ENCODE measurements at regions not wholly inside any gene's neighbourhood (a gene's known extent, or its start where the extent isn't known, plus 50 kb on each side); places are given as distances from the start of the nearest gene placed in this dataset.

GRCh38 chr10:62894156-62894555 is 78.0 kb upstream of the EGR2 start:
- Histone ChIP-seq H3K27me3 (ENCODE audit: insufficient read depth, low read length) (peaks cover 8% of the 10 kb centered on the region), H3K4me3 (replicated peaks in 1 of 2; ENCODE audit: low read depth in 1 of 2, low read length in 2 of 2) (no peak overlapping the region), H3K4me2 (ENCODE audit: low read length) (no peak overlapping the region), H3K9me3 (ENCODE audit: control insufficient read depth in 1 of 2, insufficient read depth in 1 of 2, low read depth in 1 of 2, low read length in 2 of 2) (no peaks in the 10 kb centered on the region), H3K27ac (ENCODE audit: low read depth, low read length) (no peak overlapping the region), H3K9ac (ENCODE audit: low read length) (no peak overlapping the region), H3K79me2 (ENCODE audit: insufficient read depth, low read length) (no peaks in the 10 kb centered on the region), H3K4me1 (ENCODE audit: control insufficient read depth in 1 of 2, insufficient read depth in 2 of 2, low read length in 2 of 2) (no peaks in the 10 kb centered on the region), H3K9me2 (ENCODE audit: insufficient read depth) (no peaks in the 10 kb centered on the region), H4K20me1 (ENCODE audit: insufficient read depth) (no peaks in the 10 kb centered on the region), H2AFZ (ENCODE audit: low read depth, low read length, poor library complexity, severe bottlenecking) (no peak overlapping the region), H3K36me3 (ENCODE audit: control insufficient read depth in 1 of 2, insufficient read depth in 2 of 2, low read length in 2 of 2) (no peaks in the 10 kb centered on the region)
- ChIA-PET CTCF (no interaction called here), RAD21 (ENCODE audit: low non-redundant PET in 1 of 2, low total read pairs in 2 of 2, uncharacterized antibody in 2 of 2, unreplicated experiment in 2 of 2) (no interaction called here), POLR2A (no interaction called here)
- ATAC-seq (no peak), DNase-seq (ENCODE audit: low read depth, low spot score) (no peak)
- TF ChIP-seq FOSL1 (IDR thresholded peaks at IDR 0.05; ENCODE audit: low read depth): no peak
- no peak for TF ChIP-seq SRF (IDR thresholded peaks at IDR 0.05; ENCODE audit: low read depth)
- intact Hi-C loops (cut with micrococcal nuclease): no loop called here
- no TSS peak for BruUV-seq (replicated peaks)

DNA sequence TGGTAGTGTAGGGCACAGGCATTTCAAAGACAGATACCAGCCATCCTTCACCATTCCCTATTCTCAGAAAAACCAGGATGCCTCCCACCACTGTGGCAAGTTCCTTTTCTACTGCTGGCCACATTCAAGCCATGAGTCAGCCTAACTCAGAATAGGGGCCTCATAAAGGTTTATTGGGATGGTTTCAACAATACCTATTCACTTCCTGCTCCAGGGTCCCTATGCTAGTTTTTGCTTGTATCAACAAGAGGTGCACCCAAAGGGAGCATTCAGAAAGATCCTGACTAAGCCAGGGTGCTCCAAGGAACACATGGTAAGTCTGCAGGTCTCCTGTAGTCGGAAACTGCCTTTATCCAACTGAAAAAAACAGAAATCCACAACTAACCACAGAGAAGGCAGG is 76.9 kb upstream of the EGR2 start:
- no peaks in the 10 kb centered on the region for H3K9me2 ChIP-seq (ENCODE audit: insufficient read depth)
- no peak for ATAC-seq
- no peak overlapping the region for H2AFZ ChIP-seq (ENCODE audit: low read depth, low read length, poor library complexity, severe bottlenecking)
- H3K4me2 ChIP-seq (ENCODE audit: low read length): no peak overlapping the region
- ChIA-PET CTCF (no interaction called here), RAD21 (ENCODE audit: low non-redundant PET in 1 of 2, low total read pairs in 2 of 2, uncharacterized antibody in 2 of 2, unreplicated experiment in 2 of 2) (no interaction called here), POLR2A (no interaction called here)
- H3K36me3 ChIP-seq (ENCODE audit: control insufficient read depth in 1 of 2, insufficient read depth in 2 of 2, low read length in 2 of 2): no peaks in the 10 kb centered on the region
- no peak for DNase-seq (ENCODE audit: low read depth, low spot score)
- H4K20me1 ChIP-seq (ENCODE audit: insufficient read depth): no peaks in the 10 kb centered on the region
- H3K4me1 ChIP-seq (ENCODE audit: control insufficient read depth in 1 of 2, insufficient read depth in 2 of 2, low read length in 2 of 2): no peaks in the 10 kb centered on the region
- intact Hi-C loops (cut with micrococcal nuclease): no loop called here
- no peaks in the 10 kb centered on the region for H3K9me3 ChIP-seq (ENCODE audit: control insufficient read depth in 1 of 2, insufficient read depth in 1 of 2, low read depth in 1 of 2, low read length in 2 of 2)
- peaks cover 8% of the 10 kb centered on the region for H3K27me3 ChIP-seq (ENCODE audit: insufficient read depth, low read length)
- H3K9ac ChIP-seq (ENCODE audit: low read length): no peak overlapping the region
- H3K27ac ChIP-seq (ENCODE audit: low read depth, low read length): no peak overlapping the region
- H3K4me3 ChIP-seq (replicated peaks in 1 of 2; ENCODE audit: low read depth in 1 of 2, low read length in 2 of 2): no peak overlapping the region
- no peak for TF ChIP-seq YY1 (IDR thresholded peaks at IDR 0.05; ENCODE audit: extremely low read depth, insufficient replicate concordance, low read depth, low read length)
- no peak for TF ChIP-seq EGR1 (IDR thresholded peaks at IDR 0.05; ENCODE audit: low read depth)
- no peak for TF ChIP-seq MAX (IDR thresholded peaks at IDR 0.05)
- no peak for TF ChIP-seq CBX3 (IDR thresholded peaks at IDR 0.05; ENCODE audit: low read depth)
- TF ChIP-seq SIN3A (IDR thresholded peaks at IDR 0.05; ENCODE audit: low read depth): no peak
- TF ChIP-seq EZH2phosphoT487 (IDR thresholded peaks at IDR 0.05; ENCODE audit: borderline replicate concordance): no peak
- TF ChIP-seq, protein P1, sequence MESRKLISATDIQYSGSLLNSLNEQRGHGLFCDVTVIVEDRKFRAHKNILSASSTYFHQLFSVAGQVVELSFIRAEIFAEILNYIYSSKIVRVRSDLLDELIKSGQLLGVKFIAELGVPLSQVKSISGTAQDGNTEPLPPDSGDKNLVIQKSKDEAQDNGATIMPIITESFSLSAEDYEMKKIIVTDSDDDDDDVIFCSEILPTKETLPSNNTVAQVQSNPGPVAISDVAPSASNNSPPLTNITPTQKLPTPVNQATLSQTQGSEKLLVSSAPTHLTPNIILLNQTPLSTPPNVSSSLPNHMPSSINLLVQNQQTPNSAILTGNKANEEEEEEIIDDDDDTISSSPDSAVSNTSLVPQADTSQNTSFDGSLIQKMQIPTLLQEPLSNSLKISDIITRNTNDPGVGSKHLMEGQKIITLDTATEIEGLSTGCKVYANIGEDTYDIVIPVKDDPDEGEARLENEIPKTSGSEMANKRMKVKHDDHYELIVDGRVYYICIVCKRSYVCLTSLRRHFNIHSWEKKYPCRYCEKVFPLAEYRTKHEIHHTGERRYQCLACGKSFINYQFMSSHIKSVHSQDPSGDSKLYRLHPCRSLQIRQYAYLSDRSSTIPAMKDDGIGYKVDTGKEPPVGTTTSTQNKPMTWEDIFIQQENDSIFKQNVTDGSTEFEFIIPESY (IDR thresholded peaks at IDR 0.05; ENCODE audit: extremely low read depth, insufficient replicate concordance, low read length): no peak
- no peak for TF ChIP-seq JUND (IDR thresholded peaks at IDR 0.05)
- no peak for TF ChIP-seq SP1 (IDR thresholded peaks at IDR 0.05; ENCODE audit: low read depth)
- TF ChIP-seq SRF (IDR thresholded peaks at IDR 0.05; ENCODE audit: low read depth): no peak
- TF ChIP-seq FOSL1 (IDR thresholded peaks at IDR 0.05; ENCODE audit: low read depth): no peak
- TF ChIP-seq POLR2A (IDR thresholded peaks at IDR 0.05; ENCODE audit: borderline replicate concordance, extremely low read depth, insufficient read depth, insufficient read length): no peak
- TF ChIP-seq REST (IDR thresholded peaks at IDR 0.05; ENCODE audit: low read depth): no peak
- TF ChIP-seq ELF1 (IDR thresholded peaks at IDR 0.05; ENCODE audit: borderline replicate concordance, low read depth): no peak
- no peaks in the 10 kb centered on the region for H3K79me2 ChIP-seq (ENCODE audit: insufficient read depth, low read length)
- BruUV-seq (replicated peaks): no TSS peak

All from HCT116 (cell line).